Smooth muscle cell (in vitro differentiated cells): ENCODE measurements at regions not wholly inside any gene's neighbourhood (a gene's known extent, or its start where the extent isn't known, plus 50 kb on each side); places are given as distances from the start of the nearest gene placed in this dataset.

ENCODE experiments used
- DNase-seq: peaks from one replicate; lab custom pipeline; 2025; ENCODE audit not compliant: unreplicated experiment; lab: John Stamatoyannopoulos, UW
- H2AFZ ChIP-seq: fragments of 200-600 bp; sonication (generic); 2 replicates; pipeline ENCODE4 v1.6.0; 2016; ENCODE audit warnings: antibody characterized with exemption, low read depth, mild to moderate bottlenecking
- H3F3A ChIP-seq: fragments of 200-600 bp; sonication (generic); 2 replicates; pipeline ENCODE4 v1.6.0; 2017; ENCODE audit warnings: antibody characterized with exemption, low read depth
- H3K27ac ChIP-seq: fragments of 200-600 bp; sonication (generic); 2 replicates; pipeline ENCODE4 v1.5.1; 2016; ENCODE audit warnings: low read depth, mild to moderate bottlenecking
- H3K27me3 ChIP-seq: fragments of 200-600 bp; sonication (generic); 2 replicates; pipeline ENCODE4 v1.6.1; 2016; ENCODE audit warnings: low read depth, mild to moderate bottlenecking
- H3K36me3 ChIP-seq: fragments of 200-600 bp; sonication (generic); 2 replicates; pipeline ENCODE4 v1.5.1; 2016; ENCODE audit warnings: low read depth
- H3K4me1 ChIP-seq: fragments of 200-600 bp; sonication (generic); 2 replicates; pipeline ENCODE4 v1.5.1; 2016; ENCODE audit warnings: low read depth
- H3K4me2 ChIP-seq: fragments of 200-600 bp; sonication (generic); 2 replicates; pipeline ENCODE4 v1.6.0; 2016; ENCODE audit warnings: mild to moderate bottlenecking
- H3K4me3 ChIP-seq: fragments of 200-600 bp; sonication (generic); 2 replicates; pipeline ENCODE4 v1.5.1; 2016; ENCODE audit warnings: mild to moderate bottlenecking
- H3K79me2 ChIP-seq: fragments of 200-600 bp; sonication (generic); 2 replicates; pipeline ENCODE4 v1.6.0; 2016; ENCODE audit warnings: low read depth, mild to moderate bottlenecking
- H3K9ac ChIP-seq: fragments of 200-600 bp; sonication (generic); 2 replicates; pipeline ENCODE4 v1.6.0; 2016; ENCODE audit warnings: low read depth
- H3K9me3 ChIP-seq: fragments of 200-600 bp; sonication (generic); replicated peaks from 2 replicates; pipeline ENCODE4 v1.5.1; 2016; ENCODE audit warnings: low read depth
- H4K20me1 ChIP-seq: fragments of 200-600 bp; sonication (generic); 2 replicates; pipeline ENCODE4 v1.6.0; 2016; ENCODE audit warnings: low read depth
- WGBS: methylation state at CpG from one replicate; pipeline ENCODE4 v1.1.7; 2016; ENCODE audit warnings: low lambda C conversion rate; 5-methylcytosine and 5-hydroxymethylcytosine counted together
- TF ChIP-seq, protein P1 (sequence below): fragments of 200-600 bp; sonication (generic); IDR thresholded peaks from 2 replicates; pipeline ENCODE4 v1.5.1; 2017; ENCODE audit warnings: borderline replicate concordance, mild to moderate bottlenecking, antibody characterized with exemption; ENCODE audit not compliant: insufficient read depth, poor library complexity, severe bottlenecking

- Histone ChIP-seq H3K27ac (no peak overlapping the region), H3K4me1 (peaks cover 14% of the 10 kb centered on the region), H2AFZ (no peak overlapping the region), H3K9ac (no peak overlapping the region), H3K4me2 (no peak overlapping the region), H3K79me2 (no peaks in the 10 kb centered on the region), H3F3A (no peaks in the 10 kb centered on the region), H4K20me1 (no peaks in the 10 kb centered on the region), H3K4me3 (no peak overlapping the region), H3K9me3 (no peaks in the 10 kb centered on the region), H3K36me3 (no peaks in the 10 kb centered on the region), H3K27me3 (no peaks in the 10 kb centered on the region)
- TF ChIP-seq, protein P1, sequence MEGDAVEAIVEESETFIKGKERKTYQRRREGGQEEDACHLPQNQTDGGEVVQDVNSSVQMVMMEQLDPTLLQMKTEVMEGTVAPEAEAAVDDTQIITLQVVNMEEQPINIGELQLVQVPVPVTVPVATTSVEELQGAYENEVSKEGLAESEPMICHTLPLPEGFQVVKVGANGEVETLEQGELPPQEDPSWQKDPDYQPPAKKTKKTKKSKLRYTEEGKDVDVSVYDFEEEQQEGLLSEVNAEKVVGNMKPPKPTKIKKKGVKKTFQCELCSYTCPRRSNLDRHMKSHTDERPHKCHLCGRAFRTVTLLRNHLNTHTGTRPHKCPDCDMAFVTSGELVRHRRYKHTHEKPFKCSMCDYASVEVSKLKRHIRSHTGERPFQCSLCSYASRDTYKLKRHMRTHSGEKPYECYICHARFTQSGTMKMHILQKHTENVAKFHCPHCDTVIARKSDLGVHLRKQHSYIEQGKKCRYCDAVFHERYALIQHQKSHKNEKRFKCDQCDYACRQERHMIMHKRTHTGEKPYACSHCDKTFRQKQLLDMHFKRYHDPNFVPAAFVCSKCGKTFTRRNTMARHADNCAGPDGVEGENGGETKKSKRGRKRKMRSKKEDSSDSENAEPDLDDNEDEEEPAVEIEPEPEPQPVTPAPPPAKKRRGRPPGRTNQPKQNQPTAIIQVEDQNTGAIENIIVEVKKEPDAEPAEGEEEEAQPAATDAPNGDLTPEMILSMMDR = no peak
- DNase-seq = no peak
Measured at GRCh38 chr6:145139895-145140294, 595.4 kb downstream of the EPM2A start.

GRCh38 chr6:145141572-145141971 lies 593.7 kb downstream of the EPM2A start:
- Histone ChIP-seq H4K20me1 (no peaks in the 10 kb centered on the region), H3K79me2 (no peaks in the 10 kb centered on the region), H3K4me1 (peaks cover 14% of the 10 kb centered on the region), H3K27ac (no peak overlapping the region), H3K9me3 (no peaks in the 10 kb centered on the region), H3K4me3 (no peak overlapping the region), H3K4me2 (no peak overlapping the region), H3K27me3 (no peaks in the 10 kb centered on the region), H3F3A (no peaks in the 10 kb centered on the region), H3K9ac (no peak overlapping the region), H3K36me3 (no peaks in the 10 kb centered on the region), H2AFZ (no peak overlapping the region)
- DNase-seq = no peak
- TF ChIP-seq, protein P1 = no peak

DNA sequence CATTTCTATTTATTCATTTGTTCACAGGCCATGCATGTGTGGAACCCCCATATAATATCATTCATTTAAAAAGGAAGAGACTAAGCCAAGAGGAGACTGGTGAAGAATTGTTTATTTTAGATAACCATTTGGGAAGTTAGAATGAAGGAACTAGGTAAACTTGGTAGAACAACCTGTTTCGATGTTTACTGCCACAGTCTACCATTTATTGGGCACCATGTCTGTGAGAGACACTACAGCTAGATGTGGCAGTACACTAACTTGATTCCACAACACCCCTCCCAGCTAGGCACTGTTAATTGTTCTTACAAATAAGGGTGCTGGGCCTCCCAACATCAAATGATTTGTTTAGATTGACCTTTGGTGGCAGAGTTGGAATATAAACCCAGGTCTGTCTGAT lies 592.4 kb downstream of the EPM2A start:
- H3K79me2 ChIP-seq = no peaks in the 10 kb centered on the region
- H2AFZ ChIP-seq = no peak overlapping the region
- H3F3A ChIP-seq = peaks cover 2% of the 10 kb centered on the region
- TF ChIP-seq, protein P1 = no peak
- H3K4me1 ChIP-seq = peaks cover 14% of the 10 kb centered on the region
- no peak for DNase-seq
- H3K27ac ChIP-seq = no peak overlapping the region
- 93% methylated on average over 1 of the region's 1 CpG for WGBS
- no peak overlapping the region for H3K9ac ChIP-seq
- H3K4me2 ChIP-seq = no peak overlapping the region
- no peaks in the 10 kb centered on the region for H3K9me3 ChIP-seq
- no peaks in the 10 kb centered on the region for H4K20me1 ChIP-seq
- H3K4me3 ChIP-seq = no peak overlapping the region
- H3K36me3 ChIP-seq = no peaks in the 10 kb centered on the region
- H3K27me3 ChIP-seq = no peaks in the 10 kb centered on the region

GRCh38 chr6:145143379-145143778 lies 591.9 kb downstream of the EPM2A start:
- WGBS = 85% methylated on average over 3 of the region's 3 CpGs

More at GRCh38 chr6:145143379-145143778, 591.9 kb downstream of the EPM2A start:
- Histone ChIP-seq H3K4me2 (no peak overlapping the region), H4K20me1 (no peaks in the 10 kb centered on the region), H3K27me3 (no peaks in the 10 kb centered on the region), H3K4me1 (peaks cover 10% of the 10 kb centered on the region), H3K4me3 (no peak overlapping the region), H3K79me2 (no peaks in the 10 kb centered on the region), H3K9ac (no peak overlapping the region), H3K27ac (no peak overlapping the region), H3K36me3 (no peaks in the 10 kb centered on the region), H3F3A (peaks cover 4% of the 10 kb centered on the region), H2AFZ (no peak overlapping the region), H3K9me3 (no peaks in the 10 kb centered on the region)
- TF ChIP-seq, protein P1 = no peak
- DNase-seq = no peak
